SK-N-SH treated with all-trans-retinoic acid at 6 μM for 48 hours (cell line): ENCODE measurements at regions not wholly inside any gene's neighbourhood (a gene's known extent, or its start where the extent isn't known, plus 50 kb on each side); places are given as distances from the start of the nearest gene placed in this dataset.

Experiments
- ARNTL ChIP-seq: fragments of 450-650 bp; formaldehyde crosslinking; IDR thresholded peaks from 2 replicates; pipeline ENCODE4 v1.5.0; 2020; ENCODE audit warnings: low read depth, mild to moderate bottlenecking, moderate library complexity, borderline replicate concordance
- CSDC2 ChIP-seq: fragments of 250-450 bp; sonication (Bioruptor Pico); IDR thresholded peaks from 2 replicates; pipeline ENCODE4 v1.5.0; 2020; ENCODE audit warnings: mild to moderate bottlenecking, moderate library complexity
- ESRRG ChIP-seq: fragments of 250-450 bp; sonication (Bioruptor Pico); IDR thresholded peaks from 2 replicates; pipeline ENCODE4 v1.6.1; 2021; ENCODE audit warnings: mild to moderate bottlenecking
- GLIS3 ChIP-seq: fragments of 250-450 bp; sonication (Bioruptor Pico); IDR thresholded peaks from 2 replicates; pipeline ENCODE4 v1.5.0; 2020; ENCODE audit warnings: mild to moderate bottlenecking, moderate library complexity
- PATZ1 ChIP-seq: fragments of 250-450 bp; sonication (Bioruptor Pico); IDR thresholded peaks from 2 replicates; pipeline ENCODE4 v1.8.0; 2020; ENCODE audit warnings: mild to moderate bottlenecking, moderate library complexity, borderline replicate concordance
- POU6F1 ChIP-seq: fragments of 250-450 bp; sonication (Bioruptor Pico); IDR thresholded peaks from 2 replicates; pipeline ENCODE4 v1.8.0; 2021; ENCODE audit warnings: low read depth, mild to moderate bottlenecking, moderate library complexity, borderline replicate concordance
- RARB ChIP-seq: fragments of 250-450 bp; sonication (Bioruptor Pico); IDR thresholded peaks from 2 replicates; pipeline ENCODE4 v1.8.0; 2021; ENCODE audit warnings: mild to moderate bottlenecking, moderate library complexity
- TSHZ2 ChIP-seq: fragments of 250-450 bp; sonication (Bioruptor Pico); IDR thresholded peaks from 2 replicates; pipeline ENCODE4 v1.5.0; 2020; ENCODE audit warnings: mild to moderate bottlenecking, moderate library complexity
- ZFP3 ChIP-seq: fragments of 250-450 bp; sonication (Bioruptor Pico); IDR thresholded peaks from 2 replicates; pipeline ENCODE4 v1.5.0; 2020; ENCODE audit warnings: mild to moderate bottlenecking, moderate library complexity
- ZFP30 ChIP-seq: fragments of 450-650 bp; formaldehyde crosslinking; IDR thresholded peaks from 2 replicates; pipeline ENCODE4 v1.5.0; 2022; ENCODE audit warnings: mild to moderate bottlenecking, moderate library complexity
- ZNF8 ChIP-seq: fragments of 450-650 bp; formaldehyde crosslinking; IDR thresholded peaks from 2 replicates; pipeline ENCODE4 v1.5.0; 2020; ENCODE audit warnings: mild to moderate bottlenecking, moderate library complexity

GRCh38 chr4:27100713-27101112 is 240.1 kb downstream of the STIM2 start:
- TF ChIP-seq ESRRG = no peak
- TF ChIP-seq PATZ1 (CRISPR knock-in tag) = no peak
- no peak for TF ChIP-seq GLIS3
- no peak for TF ChIP-seq TSHZ2 (CRISPR knock-in tag)
- TF ChIP-seq RARB (CRISPR knock-in tag) = no peak
- no peak for TF ChIP-seq CSDC2 (CRISPR knock-in tag)
- no peak for TF ChIP-seq ARNTL (CRISPR knock-in tag)
- no peak for TF ChIP-seq POU6F1 (CRISPR knock-in tag)
- no peak for TF ChIP-seq ZNF8
- TF ChIP-seq ZFP30 = no peak
- no peak for TF ChIP-seq ZFP3 (CRISPR knock-in tag)
